Bronchial epithelial cell (primary cell): ENCODE measurements at regions not wholly inside any gene's neighbourhood (a gene's known extent, or its start where the extent isn't known, plus 50 kb on each side); places are given as distances from the start of the nearest gene placed in this dataset.

Experiments used
- DNase-seq: peaks from one replicate; pipeline ENCODE4 v3.0.0-alpha.2; 2010; ENCODE audit warnings: low read depth
- FAIRE-seq: peaks from 2 replicates; lab custom pipeline; 2011; peaks lifted over from hg19 to GRCh38; lab: Jason Lieb, UNC
- H3K27me3 ChIP-seq: 2 replicates; pipeline ENCODE4 v1.5.1; 2011; ENCODE audit warnings: low read length; ENCODE audit not compliant: control insufficient read depth, insufficient read depth
- H3K36me3 ChIP-seq: 2 replicates; pipeline ENCODE4 v1.5.1; 2011; ENCODE audit warnings: low read length; ENCODE audit not compliant: control insufficient read depth, insufficient read depth
- H3K4me3 ChIP-seq: 2 replicates; pipeline ENCODE4 v1.5.1; 2011; ENCODE audit warnings: mild to moderate bottlenecking, low read depth, low read length, control low read depth
- TF ChIP-seq, protein P1 (sequence below): IDR thresholded peaks from 2 replicates; pipeline ENCODE4 v1.5.1; 2011; ENCODE audit warnings: mild to moderate bottlenecking, moderate library complexity, low read length, control low read depth, inconsistent platforms; ENCODE audit not compliant: insufficient read depth, severe bottlenecking

DNA sequence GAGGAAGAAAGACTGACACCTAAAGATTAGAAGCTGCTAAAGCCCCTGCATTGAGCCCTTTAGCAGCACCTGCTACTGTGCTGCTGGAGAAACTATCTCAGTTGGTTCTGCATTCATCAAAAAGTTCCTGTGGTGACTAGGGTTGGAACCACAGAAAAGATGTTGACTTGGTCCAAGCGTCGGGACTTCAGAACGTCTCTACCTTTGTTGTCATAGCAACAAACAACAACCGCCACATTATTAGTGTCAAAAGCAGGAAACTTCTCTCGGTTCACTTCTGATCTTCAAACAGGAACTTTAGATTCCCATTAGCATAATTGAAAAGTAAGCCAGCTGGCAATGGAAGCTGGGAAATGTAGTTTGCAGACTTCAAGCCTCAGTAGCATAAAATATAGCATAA lies 368.0 kb downstream of the SEC23A start:
- FAIRE-seq (no peak), DNase-seq (no peak)
- Histone ChIP-seq H3K36me3 (no peaks in the 10 kb centered on the region), H3K27me3 (no peaks in the 10 kb centered on the region), H3K4me3 (no peak overlapping the region)
- TF ChIP-seq, protein P1, sequence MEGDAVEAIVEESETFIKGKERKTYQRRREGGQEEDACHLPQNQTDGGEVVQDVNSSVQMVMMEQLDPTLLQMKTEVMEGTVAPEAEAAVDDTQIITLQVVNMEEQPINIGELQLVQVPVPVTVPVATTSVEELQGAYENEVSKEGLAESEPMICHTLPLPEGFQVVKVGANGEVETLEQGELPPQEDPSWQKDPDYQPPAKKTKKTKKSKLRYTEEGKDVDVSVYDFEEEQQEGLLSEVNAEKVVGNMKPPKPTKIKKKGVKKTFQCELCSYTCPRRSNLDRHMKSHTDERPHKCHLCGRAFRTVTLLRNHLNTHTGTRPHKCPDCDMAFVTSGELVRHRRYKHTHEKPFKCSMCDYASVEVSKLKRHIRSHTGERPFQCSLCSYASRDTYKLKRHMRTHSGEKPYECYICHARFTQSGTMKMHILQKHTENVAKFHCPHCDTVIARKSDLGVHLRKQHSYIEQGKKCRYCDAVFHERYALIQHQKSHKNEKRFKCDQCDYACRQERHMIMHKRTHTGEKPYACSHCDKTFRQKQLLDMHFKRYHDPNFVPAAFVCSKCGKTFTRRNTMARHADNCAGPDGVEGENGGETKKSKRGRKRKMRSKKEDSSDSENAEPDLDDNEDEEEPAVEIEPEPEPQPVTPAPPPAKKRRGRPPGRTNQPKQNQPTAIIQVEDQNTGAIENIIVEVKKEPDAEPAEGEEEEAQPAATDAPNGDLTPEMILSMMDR = no peak

DNA sequence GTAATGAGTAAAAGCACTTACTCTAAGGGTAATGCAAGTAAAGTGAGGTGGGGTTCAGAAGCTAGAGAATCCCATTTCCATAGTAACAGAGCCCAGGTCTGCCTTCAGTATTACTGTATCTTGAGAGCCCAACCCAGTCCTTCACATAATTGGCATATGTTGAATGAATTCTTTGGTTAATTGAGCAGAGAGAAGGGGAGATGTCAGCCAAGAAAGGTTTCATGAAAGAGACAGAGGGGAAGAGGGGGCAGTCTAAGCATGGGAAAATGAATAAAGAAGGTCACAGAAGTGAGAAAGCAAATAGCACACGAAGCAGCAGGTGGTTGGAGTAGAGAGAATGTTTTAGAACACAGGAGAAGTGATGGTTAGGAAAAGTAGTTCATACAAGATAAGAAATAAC lies 371.1 kb downstream of the SEC23A start:
- no peaks in the 10 kb centered on the region for H3K27me3 ChIP-seq
- H3K36me3 ChIP-seq = no peaks in the 10 kb centered on the region
- TF ChIP-seq, protein P1 = no peak
- no peak overlapping the region for H3K4me3 ChIP-seq
- FAIRE-seq (no peak), DNase-seq (no peak)

DNA sequence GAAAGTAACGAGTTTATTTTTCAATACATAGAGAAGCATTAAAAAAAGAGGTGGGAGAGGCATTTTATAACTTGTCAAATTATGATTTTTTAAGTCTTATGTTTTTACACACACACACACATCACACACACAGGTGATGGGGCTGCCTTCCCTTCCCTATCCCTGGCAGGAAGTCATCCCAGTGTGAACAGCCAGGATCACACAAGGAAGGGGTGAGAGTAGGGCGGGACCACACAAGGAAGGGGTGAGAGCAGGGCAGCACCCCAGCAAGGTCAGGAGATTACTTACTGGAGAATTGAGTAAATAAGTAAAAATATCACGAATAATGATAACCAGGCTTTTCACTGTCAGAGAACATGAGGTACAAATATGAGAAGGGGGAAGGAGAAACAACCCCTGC lies 372.6 kb downstream of the SEC23A start:
- DNase-seq = no peak
- TF ChIP-seq, protein P1 = no peak
- Histone ChIP-seq H3K4me3 (no peak overlapping the region), H3K36me3 (no peaks in the 10 kb centered on the region), H3K27me3 (no peaks in the 10 kb centered on the region)
- FAIRE-seq = no peak

DNA sequence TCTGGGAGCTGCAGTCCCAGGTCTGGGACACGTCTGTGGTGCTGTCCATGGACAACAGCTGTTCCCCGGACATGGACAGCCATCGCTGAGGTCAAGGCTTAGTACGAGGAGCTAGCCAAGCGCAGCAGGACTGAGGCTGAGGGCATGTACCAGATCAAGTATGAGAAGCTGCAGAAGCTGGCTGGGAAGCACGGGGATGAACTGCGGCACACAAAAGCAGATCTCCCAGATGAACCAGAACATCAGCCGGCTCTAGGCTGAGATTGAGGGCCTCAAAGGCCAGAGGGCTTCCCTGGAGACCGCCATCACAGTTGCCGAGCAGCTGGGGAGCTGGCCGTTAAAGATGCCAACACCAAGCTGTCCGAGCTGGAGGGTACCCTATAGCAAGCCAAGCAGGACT lies 375.3 kb downstream of the SEC23A start:
- peak; percentile 93 for FAIRE-seq
- Histone ChIP-seq H3K4me3 (no peak overlapping the region), H3K27me3 (no peaks in the 10 kb centered on the region), H3K36me3 (no peaks in the 10 kb centered on the region)
- TF ChIP-seq, protein P1 = no peak
- DNase-seq = no peak

DNA sequence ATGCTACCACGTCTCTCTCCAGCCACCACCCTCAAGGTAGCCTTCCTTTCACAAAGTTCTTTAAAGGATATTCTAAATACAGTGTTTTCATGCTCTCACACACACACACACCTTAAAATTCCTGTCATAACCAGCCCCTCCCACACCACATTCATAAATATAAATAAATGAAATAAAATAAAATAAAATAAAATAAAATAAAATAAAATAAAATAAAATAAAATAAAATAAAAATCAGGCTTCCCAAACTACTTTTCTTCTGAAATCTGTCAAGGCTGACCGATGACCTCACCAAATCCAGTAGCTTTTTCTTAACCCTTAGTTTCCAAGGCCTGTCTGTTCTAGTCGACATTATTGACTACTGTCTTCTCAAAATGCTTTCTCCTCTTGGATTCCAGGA lies 378.4 kb downstream of the SEC23A start:
- FAIRE-seq (no peak), DNase-seq (no peak)
- Histone ChIP-seq H3K4me3 (no peak overlapping the region), H3K27me3 (no peaks in the 10 kb centered on the region), H3K36me3 (no peaks in the 10 kb centered on the region)
- TF ChIP-seq, protein P1 = no peak

DNA sequence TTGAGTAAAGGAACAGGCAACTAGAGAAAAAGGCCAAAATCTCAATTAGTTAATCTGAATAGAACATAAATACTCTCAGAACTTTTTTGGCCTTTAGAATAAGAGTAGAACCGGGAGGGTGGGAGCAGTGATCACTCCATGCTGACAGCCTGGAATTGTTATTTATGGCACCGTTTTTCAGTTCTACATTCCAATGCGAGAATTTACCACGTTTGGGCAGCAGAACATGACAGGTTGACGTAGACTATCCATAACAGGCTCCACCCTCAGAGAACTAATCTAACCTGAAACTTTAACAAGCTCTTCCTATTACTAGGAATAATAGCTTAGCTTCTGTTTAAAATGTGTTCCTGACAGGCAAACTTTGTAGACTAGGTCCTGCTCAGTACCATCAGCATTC lies 379.1 kb downstream of the SEC23A start:
- H3K27me3 ChIP-seq = no peaks in the 10 kb centered on the region
- TF ChIP-seq, protein P1 = no peak
- FAIRE-seq = no peak
- no peak for DNase-seq
- no peak overlapping the region for H3K4me3 ChIP-seq
- H3K36me3 ChIP-seq = no peaks in the 10 kb centered on the region
